Neural cell (in vitro differentiated cells): ENCODE measurements at regions not wholly inside any gene's neighbourhood (a gene's known extent, or its start where the extent isn't known, plus 50 kb on each side); places are given as distances from the start of the nearest gene placed in this dataset.

ENCODE experiments used
- H2AFZ ChIP-seq: fragments of 200-600, 300-800 bp; sonication (generic), shearing (Covaris generic); 2 replicates; pipeline ENCODE4 v1.6.0; 2014; ENCODE audit warnings: low read depth, mild to moderate bottlenecking, antibody characterized with exemption, low read length, moderate library complexity
- H3F3A ChIP-seq: fragments of 200-600 bp; shearing (Covaris generic); 2 replicates; pipeline ENCODE4 v1.6.1; 2016; ENCODE audit warnings: mild to moderate bottlenecking, moderate library complexity, mixed read lengths, antibody characterized with exemption, low read length; ENCODE audit not compliant: insufficient read depth, poor library complexity, severe bottlenecking
- H3K27ac ChIP-seq: fragments of 200-600, 300-800 bp; sonication (generic), shearing (Covaris generic); 2 replicates; pipeline ENCODE4 v1.5.1; 2014; ENCODE audit warnings: mild to moderate bottlenecking, low read length, moderate library complexity
- H3K27me3 ChIP-seq: fragments of 300-800, 200-600 bp; sonication (generic), shearing (Covaris generic); 2 replicates; pipeline ENCODE4 v1.6.0; 2014; ENCODE audit warnings: mild to moderate bottlenecking, low read depth, low read length, moderate library complexity; ENCODE audit not compliant: insufficient read depth
- H3K36me3 ChIP-seq: fragments of 300-800, 200-600 bp; sonication (generic), shearing (Covaris generic); 2 replicates; pipeline ENCODE4 v1.5.1; 2014; ENCODE audit warnings: mild to moderate bottlenecking, antibody characterized with exemption, low read length, moderate library complexity; ENCODE audit not compliant: insufficient read depth
- H3K4me2 ChIP-seq: fragments of 300-800, 200-600 bp; sonication (generic), shearing (Covaris generic); 2 replicates; pipeline ENCODE4 v1.6.0; 2014; ENCODE audit warnings: mild to moderate bottlenecking, low read length
- H3K4me3 ChIP-seq: fragments of 300-800, 200-600 bp; sonication (generic), shearing (Covaris generic); 2 replicates; pipeline ENCODE4 v1.5.1; 2014; ENCODE audit warnings: mild to moderate bottlenecking, low read length, moderate library complexity
- H3K79me2 ChIP-seq: fragments of 200-600 bp; shearing (Covaris generic); replicated peaks from 2 replicates; pipeline ENCODE4 v1.6.0; 2014; ENCODE audit warnings: mild to moderate bottlenecking, low read length, moderate library complexity; ENCODE audit not compliant: insufficient read depth
- H3K9ac ChIP-seq: fragments of 300-800, 200-600 bp; sonication (generic), shearing (Covaris generic); 2 replicates; pipeline ENCODE4 v1.6.1; 2016; ENCODE audit warnings: mild to moderate bottlenecking, low read length, mixed read lengths
- H3K9me2 ChIP-seq: fragments of 200-600 bp; shearing (Covaris generic); 2 replicates; pipeline ENCODE4 v1.6.1; 2016; ENCODE audit warnings: mild to moderate bottlenecking, low read length, mixed read lengths; ENCODE audit not compliant: insufficient read depth
- H3K9me3 ChIP-seq: fragments of 200-600, 300-800 bp; sonication (generic), shearing (Covaris generic); 2 replicates; pipeline ENCODE4 v1.6.1; 2016; ENCODE audit warnings: mild to moderate bottlenecking, mixed run types, low read length, moderate library complexity, mixed read lengths
- H4K20me1 ChIP-seq: fragments of 200-600 bp; shearing (Covaris generic); 2 replicates; pipeline ENCODE4 v1.6.1; 2016; ENCODE audit warnings: mild to moderate bottlenecking, mixed run types; ENCODE audit not compliant: insufficient read depth
- EP300 ChIP-seq: fragments of 450-650 bp; conservative IDR thresholded peaks from 2 replicates; pipeline ENCODE4 v1.6.1; 2014; ENCODE audit warnings: antibody characterized with exemption, mild to moderate bottlenecking, moderate library complexity; ENCODE audit not compliant: poor library complexity, severe bottlenecking
- EZH2 ChIP-seq: fragments of 200-600, 300-800 bp; shearing (Covaris generic), sonication (generic); IDR thresholded peaks from 2 replicates; pipeline ENCODE4 v1.6.1; 2014; ENCODE audit warnings: antibody characterized with exemption, low read length, borderline replicate concordance, mild to moderate bottlenecking; ENCODE audit not compliant: insufficient read depth, poor library complexity, severe bottlenecking
- MXI1 ChIP-seq: fragments of 450-650 bp; conservative IDR thresholded peaks from 2 replicates; pipeline ENCODE4 v1.6.1; 2014; ENCODE audit warnings: antibody characterized with exemption, mild to moderate bottlenecking; ENCODE audit not compliant: poor library complexity, severe bottlenecking
- POLR2AphosphoS5 ChIP-seq: IDR thresholded peaks from 2 replicates; pipeline ENCODE4 v1.6.1; 2012
- RAD21 ChIP-seq: fragments of 450-650 bp; conservative IDR thresholded peaks from 2 replicates; pipeline ENCODE4 v1.6.1; 2014; ENCODE audit warnings: antibody characterized with exemption, mild to moderate bottlenecking, moderate library complexity
- SMC3 ChIP-seq: fragments of 450-650 bp; conservative IDR thresholded peaks from 2 replicates; pipeline ENCODE4 v1.6.1; 2014; ENCODE audit warnings: antibody characterized with exemption, mild to moderate bottlenecking, moderate library complexity; ENCODE audit not compliant: poor library complexity
- TAF1 ChIP-seq: IDR thresholded peaks from 2 replicates; pipeline ENCODE4 v1.6.1; 2012; ENCODE audit warnings: low read depth
- TF ChIP-seq, protein P1 (sequence below): fragments of 450-650 bp; IDR thresholded peaks from 2 replicates; pipeline ENCODE4 v1.5.1; 2014; ENCODE audit warnings: antibody characterized with exemption, mild to moderate bottlenecking, moderate library complexity; ENCODE audit not compliant: poor library complexity, severe bottlenecking
- TF ChIP-seq, protein P2 (sequence below): IDR thresholded peaks from 2 replicates; pipeline ENCODE4 v1.6.1; 2012; ENCODE audit warnings: borderline replicate concordance

DNA sequence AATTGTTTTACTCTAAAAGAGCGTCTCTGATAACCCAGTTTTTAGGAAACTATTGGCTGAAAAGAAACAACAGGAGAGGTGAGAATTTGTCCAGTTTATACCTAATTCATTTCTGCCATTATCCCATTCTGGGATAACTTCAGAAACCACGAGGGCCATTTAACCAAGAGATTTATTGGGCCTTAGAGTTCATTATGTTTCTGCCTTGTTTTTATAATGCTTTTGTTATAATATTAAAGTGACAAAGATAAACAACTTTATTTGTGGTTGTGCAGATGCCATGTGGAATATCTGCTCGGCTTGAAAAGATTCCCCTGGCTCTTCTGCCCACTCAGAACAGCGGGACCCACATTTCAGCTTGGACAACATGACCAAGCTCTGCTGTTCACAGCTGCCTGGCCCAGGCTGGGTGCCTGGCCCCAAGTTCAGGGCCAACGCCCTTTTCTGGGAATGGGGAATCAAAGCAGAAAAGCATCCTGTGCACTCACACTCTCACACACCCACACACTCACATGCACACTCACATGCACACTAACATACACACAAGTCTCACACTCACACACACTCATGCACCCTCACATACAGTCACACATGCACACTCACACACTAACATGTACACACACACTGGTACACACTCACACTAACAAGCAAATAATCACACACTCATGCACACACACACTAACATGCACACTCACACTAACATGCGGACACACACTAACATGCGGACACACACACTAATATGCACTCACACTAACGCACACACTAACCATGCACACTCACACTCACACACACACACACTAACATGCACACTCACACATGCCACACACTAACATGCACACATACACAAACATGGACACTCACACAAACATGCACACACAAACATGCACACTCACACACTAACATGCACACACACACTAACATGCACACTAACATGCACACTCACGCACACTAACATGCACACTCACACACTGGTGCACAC is 86.7 kb upstream of the NEDD9 start:
- no peaks in the 10 kb centered on the region for H3K9me2 ChIP-seq
- H3K27ac ChIP-seq, result no peak overlapping the region
- no peaks in the 10 kb centered on the region for H3K79me2 ChIP-seq
- no peaks in the 10 kb centered on the region for H3K27me3 ChIP-seq
- no peaks in the 10 kb centered on the region for H3K36me3 ChIP-seq
- H3K4me2 ChIP-seq, result no peak overlapping the region
- H3K9me3 ChIP-seq, result no peaks in the 10 kb centered on the region
- no peaks in the 10 kb centered on the region for H4K20me1 ChIP-seq
- no peak overlapping the region for H2AFZ ChIP-seq
- H3K4me3 ChIP-seq, result no peak overlapping the region
- no peak overlapping the region for H3K9ac ChIP-seq
- TF ChIP-seq EP300 (no peak), POLR2AphosphoS5 (no peak), SMC3 (no peak), RAD21 (no peak), EZH2 (no peak), TAF1 (no peak), MXI1 (no peak)
- TF ChIP-seq, protein P1, sequence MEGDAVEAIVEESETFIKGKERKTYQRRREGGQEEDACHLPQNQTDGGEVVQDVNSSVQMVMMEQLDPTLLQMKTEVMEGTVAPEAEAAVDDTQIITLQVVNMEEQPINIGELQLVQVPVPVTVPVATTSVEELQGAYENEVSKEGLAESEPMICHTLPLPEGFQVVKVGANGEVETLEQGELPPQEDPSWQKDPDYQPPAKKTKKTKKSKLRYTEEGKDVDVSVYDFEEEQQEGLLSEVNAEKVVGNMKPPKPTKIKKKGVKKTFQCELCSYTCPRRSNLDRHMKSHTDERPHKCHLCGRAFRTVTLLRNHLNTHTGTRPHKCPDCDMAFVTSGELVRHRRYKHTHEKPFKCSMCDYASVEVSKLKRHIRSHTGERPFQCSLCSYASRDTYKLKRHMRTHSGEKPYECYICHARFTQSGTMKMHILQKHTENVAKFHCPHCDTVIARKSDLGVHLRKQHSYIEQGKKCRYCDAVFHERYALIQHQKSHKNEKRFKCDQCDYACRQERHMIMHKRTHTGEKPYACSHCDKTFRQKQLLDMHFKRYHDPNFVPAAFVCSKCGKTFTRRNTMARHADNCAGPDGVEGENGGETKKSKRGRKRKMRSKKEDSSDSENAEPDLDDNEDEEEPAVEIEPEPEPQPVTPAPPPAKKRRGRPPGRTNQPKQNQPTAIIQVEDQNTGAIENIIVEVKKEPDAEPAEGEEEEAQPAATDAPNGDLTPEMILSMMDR, result no peak
- TF ChIP-seq, protein P2, sequence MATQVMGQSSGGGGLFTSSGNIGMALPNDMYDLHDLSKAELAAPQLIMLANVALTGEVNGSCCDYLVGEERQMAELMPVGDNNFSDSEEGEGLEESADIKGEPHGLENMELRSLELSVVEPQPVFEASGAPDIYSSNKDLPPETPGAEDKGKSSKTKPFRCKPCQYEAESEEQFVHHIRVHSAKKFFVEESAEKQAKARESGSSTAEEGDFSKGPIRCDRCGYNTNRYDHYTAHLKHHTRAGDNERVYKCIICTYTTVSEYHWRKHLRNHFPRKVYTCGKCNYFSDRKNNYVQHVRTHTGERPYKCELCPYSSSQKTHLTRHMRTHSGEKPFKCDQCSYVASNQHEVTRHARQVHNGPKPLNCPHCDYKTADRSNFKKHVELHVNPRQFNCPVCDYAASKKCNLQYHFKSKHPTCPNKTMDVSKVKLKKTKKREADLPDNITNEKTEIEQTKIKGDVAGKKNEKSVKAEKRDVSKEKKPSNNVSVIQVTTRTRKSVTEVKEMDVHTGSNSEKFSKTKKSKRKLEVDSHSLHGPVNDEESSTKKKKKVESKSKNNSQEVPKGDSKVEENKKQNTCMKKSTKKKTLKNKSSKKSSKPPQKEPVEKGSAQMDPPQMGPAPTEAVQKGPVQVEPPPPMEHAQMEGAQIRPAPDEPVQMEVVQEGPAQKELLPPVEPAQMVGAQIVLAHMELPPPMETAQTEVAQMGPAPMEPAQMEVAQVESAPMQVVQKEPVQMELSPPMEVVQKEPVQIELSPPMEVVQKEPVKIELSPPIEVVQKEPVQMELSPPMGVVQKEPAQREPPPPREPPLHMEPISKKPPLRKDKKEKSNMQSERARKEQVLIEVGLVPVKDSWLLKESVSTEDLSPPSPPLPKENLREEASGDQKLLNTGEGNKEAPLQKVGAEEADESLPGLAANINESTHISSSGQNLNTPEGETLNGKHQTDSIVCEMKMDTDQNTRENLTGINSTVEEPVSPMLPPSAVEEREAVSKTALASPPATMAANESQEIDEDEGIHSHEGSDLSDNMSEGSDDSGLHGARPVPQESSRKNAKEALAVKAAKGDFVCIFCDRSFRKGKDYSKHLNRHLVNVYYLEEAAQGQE, result no peak
- H3F3A ChIP-seq, result no peaks in the 10 kb centered on the region

DNA sequence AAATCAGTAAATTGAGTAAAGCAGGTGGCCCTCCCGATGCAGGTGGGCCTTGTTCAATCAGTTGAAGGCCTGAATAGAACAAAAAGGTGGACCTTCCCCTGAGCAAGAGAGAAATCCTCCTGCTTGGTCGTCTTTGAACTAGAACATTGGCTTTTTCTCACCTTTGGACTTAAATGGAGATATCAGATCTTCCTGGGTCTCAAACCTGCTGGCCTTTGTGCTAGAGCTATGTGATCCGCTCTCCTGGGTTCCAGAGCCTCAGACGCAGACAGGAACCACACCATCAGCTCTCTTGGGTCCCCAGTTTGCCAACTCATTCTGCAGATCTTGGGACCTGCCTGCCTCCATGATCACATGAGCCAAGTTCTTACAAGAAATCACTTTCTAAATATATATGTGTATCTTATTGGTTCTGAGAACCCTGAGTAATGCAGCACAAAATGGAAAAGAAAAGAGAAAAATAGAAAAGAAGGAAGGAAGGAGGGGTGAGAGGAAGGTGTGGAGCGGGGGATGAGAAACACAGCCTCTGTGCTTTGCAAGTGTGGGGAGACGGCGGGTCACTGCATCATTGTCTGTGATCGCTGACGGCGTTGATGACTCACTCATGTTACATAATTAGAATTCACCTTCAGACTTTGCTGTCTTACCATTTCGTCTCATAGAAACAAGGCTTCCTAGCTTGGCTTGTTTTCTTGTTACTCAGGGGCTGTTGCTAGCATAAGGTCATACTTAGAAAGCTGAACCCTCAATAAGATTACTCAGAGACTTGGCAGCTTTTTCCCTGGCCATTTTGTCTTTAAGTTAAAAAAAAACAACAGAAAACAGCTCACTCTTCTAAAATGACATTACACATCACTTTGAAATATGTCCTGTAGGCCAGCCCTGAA is 85.7 kb upstream of the NEDD9 start:
- no peaks in the 10 kb centered on the region for H3K9me2 ChIP-seq
- no peak overlapping the region for H2AFZ ChIP-seq
- H3K9ac ChIP-seq, result no peak overlapping the region
- no peaks in the 10 kb centered on the region for H3K9me3 ChIP-seq
- H3K4me3 ChIP-seq, result no peak overlapping the region
- H3K4me2 ChIP-seq, result no peak overlapping the region
- H3K27me3 ChIP-seq, result no peaks in the 10 kb centered on the region
- TF ChIP-seq POLR2AphosphoS5 (peak; percentile 31), SMC3 (no peak)
- H3K36me3 ChIP-seq, result no peaks in the 10 kb centered on the region
- no peaks in the 10 kb centered on the region for H3F3A ChIP-seq
- no peaks in the 10 kb centered on the region for H4K20me1 ChIP-seq
- H3K79me2 ChIP-seq, result no peaks in the 10 kb centered on the region
- H3K27ac ChIP-seq, result no peak overlapping the region
